HG03025 (cell line): ENCODE measurements at regions not wholly inside any gene's neighbourhood (a gene's known extent, or its start where the extent isn't known, plus 50 kb on each side); places are given as distances from the start of the nearest gene placed in this dataset.
"Not testable (repeated sequence)": the region's sequence is repeated elsewhere in the genome, so short reads cannot be mapped to it uniquely, and the experiment has no call there.

Experiments
- ATAC-seq: cut with Tn5 transposase; IDR thresholded peaks from one replicate; pipeline ENCODE4 v1.9.1; 2021; ENCODE audit warnings: mild to moderate bottlenecking, moderate library complexity; ENCODE audit not compliant: unreplicated experiment, low FRiP score

- no peak for ATAC-seq
Observed at GRCh38 chr6:112835078-112835477, 487.9 kb downstream of the RFPL4B start.

- no peak for ATAC-seq
Observed at GRCh38 chr6:112839525-112839961, 492.4 kb downstream of the RFPL4B start.

- ATAC-seq, result peak; percentile 94
Observed at GRCh38 chr6:112841553-112842329, 494.6 kb downstream of the RFPL4B start.

- ATAC-seq, result peak; percentile 53
Observed at GRCh38 chr6:112842330-112842685, 495.2 kb downstream of the RFPL4B start.

- ATAC-seq, result no peak
Observed at GRCh38 chr6:112846681-112847080, 499.6 kb downstream of the RFPL4B start.

GRCh38 chr6:112851146-112851545 lies 504.0 kb downstream of the RFPL4B start:
- no peak for ATAC-seq

GRCh38 chr6:112853162-112853561 lies 506.0 kb downstream of the RFPL4B start:
- ATAC-seq, result no peak

GRCh38 chr6:112863753-112864152 lies 516.6 kb downstream of the RFPL4B start:
- no peak for ATAC-seq

GRCh38 chr6:112865131-112865530 lies 518.0 kb downstream of the RFPL4B start:
- no peak for ATAC-seq

GRCh38 chr6:112874881-112875280 lies 527.8 kb downstream of the RFPL4B start:
- ATAC-seq, result no peak

GRCh38 chr6:112877134-112878100 lies 530.3 kb downstream of the RFPL4B start:
- no peak for ATAC-seq

GRCh38 chr6:112879920-112880413 lies 532.8 kb downstream of the RFPL4B start:
- ATAC-seq, result no peak

- ATAC-seq, result no peak
Observed at GRCh38 chr6:112881027-112881426, 533.9 kb downstream of the RFPL4B start.

GRCh38 chr6:112881828-112882780 lies 535.0 kb downstream of the RFPL4B start:
- no peak for ATAC-seq

GRCh38 chr6:112883095-112883494 lies 536.0 kb downstream of the RFPL4B start:
- ATAC-seq, result no peak

GRCh38 chr6:112886415-112886814 lies 539.3 kb downstream of the RFPL4B start:
- no peak for ATAC-seq

GRCh38 chr6:112887424-112887823 lies 540.3 kb downstream of the RFPL4B start:
- ATAC-seq, result not testable (repeated sequence)

GRCh38 chr6:112899541-112899940 lies 552.4 kb downstream of the RFPL4B start:
- no peak for ATAC-seq

- ATAC-seq, result no peak
Observed at GRCh38 chr6:112903361-112903760, 556.2 kb downstream of the RFPL4B start.

GRCh38 chr6:112906726-112907125 lies 559.6 kb downstream of the RFPL4B start:
- ATAC-seq, result no peak
